ENCODE measurements at regions not wholly inside any gene's neighbourhood (a gene's known extent, or its start where the extent isn't known, plus 50 kb on each side); places are given as distances from the start of the nearest gene placed in this dataset.
"Not testable (repeated sequence)": the region's sequence is repeated elsewhere in the genome, so short reads cannot be mapped to it uniquely, and the experiment has no call there.

- TF ChIP-seq CTCF, POLR2A (IDR thresholded peaks at IDR 0.05): not testable (repeated sequence)
Measured at GRCh38 chr14:106022648-106023047, 496.3 kb downstream of the TMEM121 start.
